GM12874 (cell line): ENCODE measurements at regions not wholly inside any gene's neighbourhood (a gene's known extent, or its start where the extent isn't known, plus 50 kb on each side); places are given as distances from the start of the nearest gene placed in this dataset.

Source experiments
- CTCF ChIP-seq: IDR thresholded peaks from 2 replicates; pipeline ENCODE4 v1.5.1; 2011; ENCODE audit warnings: low read depth, mild to moderate bottlenecking, control low read depth, low read length, moderate library complexity; ENCODE audit not compliant: insufficient read depth

GRCh38 chr2:67701011-67701410, 303.9 kb downstream of the ETAA1 start:
- TF ChIP-seq CTCF: no peak

- no peak for TF ChIP-seq CTCF
These were observed 305.2 kb downstream of the ETAA1 start for GRCh38 chr2:67702284-67702683.

GRCh38 chr2:67702937-67703336, 305.8 kb downstream of the ETAA1 start:
- TF ChIP-seq CTCF: no peak

GRCh38 chr2:67706082-67706481, 308.9 kb downstream of the ETAA1 start:
- no peak for TF ChIP-seq CTCF

- no peak for TF ChIP-seq CTCF
These were observed 310.8 kb downstream of the ETAA1 start for GRCh38 chr2:67707896-67708295.

GRCh38 chr2:67709835-67710234, 312.7 kb downstream of the ETAA1 start:
- TF ChIP-seq CTCF: no peak

- no peak for TF ChIP-seq CTCF
These were observed 315.4 kb downstream of the ETAA1 start for GRCh38 chr2:67712484-67712883.

- no peak for TF ChIP-seq CTCF
These were observed 316.2 kb downstream of the ETAA1 start for GRCh38 chr2:67713376-67713775.
